GM12878 (cell line): ENCODE measurements at regions not wholly inside any gene's neighbourhood (a gene's known extent, or its start where the extent isn't known, plus 50 kb on each side); places are given as distances from the start of the nearest gene placed in this dataset.

Experiments used
- ATAC-seq: fragments of 200-7000 bp; cut with Tn5 transposase; 3 replicates; pipeline ENCODE4 v1.9.1; 2020; ENCODE audit warnings: mild to moderate bottlenecking, moderate library complexity
- BruUV-seq: library from RNA; stranded (reverse); fragments of 400-500 nt; replicated peaks from 2 replicates; lab custom pipeline; 2021; lab: Mats Ljungman, UMichigan
- CTCF ChIA-PET: fragments of 300-600 bp; sonication (Branson Sonifier 250); formaldehyde crosslinking; extraction: SDS; loops from one replicate; lab custom pipeline; 2021; ENCODE audit warnings: inconsistent platforms; lab: Yijun Ruan, JAX
- POLR2A ChIA-PET: fragments of 350-600 bp; formaldehyde crosslinking; extraction: SDS; loops from one replicate; lab custom pipeline; 2021; ENCODE audit warnings: inconsistent platforms; lab: Charles Lee
- RAD21 ChIA-PET: fragments of 300-600 bp; sonication (Branson Sonifier 250); formaldehyde crosslinking; loops from one replicate; lab custom pipeline; 2023; ENCODE audit warnings: antibody characterized with exemption; ENCODE audit not compliant: unreplicated experiment; lab: Charles Lee
- SMC1A ChIA-PET: fragments of 300-600 bp; sonication (Branson Sonifier 250); formaldehyde crosslinking; loops from one replicate; lab custom pipeline; 2023; ENCODE audit not compliant: unreplicated experiment, uncharacterized antibody; lab: Charles Lee
- DNase-seq: peaks from one replicate; pipeline ENCODE4 v3.0.0-alpha.2; 2011; ENCODE audit warnings: low read depth, low spot score
- FAIRE-seq: peaks from 3 replicates; lab custom pipeline; 2011; peaks lifted over from hg19 to GRCh38; lab: Jason Lieb, UNC
- H2AFZ ChIP-seq: 2 replicates; pipeline ENCODE4 v1.6.0; 2011; ENCODE audit warnings: low read depth, low read length, control low read depth; ENCODE audit not compliant: control insufficient read depth
- H3K27ac ChIP-seq: 2 replicates; pipeline ENCODE4 v1.5.1; 2011; ENCODE audit warnings: control low read depth; ENCODE audit not compliant: control insufficient read depth, insufficient read depth
- H3K27me3 ChIP-seq, 2 experiments: replicated peaks in 1 of 2; 2 replicates each; pipeline versions ENCODE4 v1.6.0 to v1.6.1; 2011; ENCODE audit warnings: low read length in 1 of 2; ENCODE audit not compliant: control insufficient read depth in 2 of 2, insufficient read depth in 2 of 2
- H3K36me3 ChIP-seq, 2 experiments: 2 replicates each; pipeline ENCODE4 v1.5.1; 2011; ENCODE audit warnings: low read length in 1 of 2; ENCODE audit not compliant: control insufficient read depth in 2 of 2, insufficient read depth in 2 of 2
- H3K4me1 ChIP-seq: 2 replicates; pipeline ENCODE4 v1.6.1; 2011; ENCODE audit warnings: mild to moderate bottlenecking, low read length, moderate library complexity, mixed read lengths; ENCODE audit not compliant: control insufficient read depth, insufficient read depth
- H3K4me2 ChIP-seq: 2 replicates; pipeline ENCODE4 v1.6.0; 2011; ENCODE audit warnings: control low read depth; ENCODE audit not compliant: control insufficient read depth, insufficient read depth
- H3K4me3 ChIP-seq: fragments of 200-600 bp; sonication (generic); 2 replicates; pipeline ENCODE4 v1.5.1; 2016
- H3K79me2 ChIP-seq: 2 replicates; pipeline ENCODE4 v1.6.0; 2011; ENCODE audit warnings: low read length; ENCODE audit not compliant: control insufficient read depth, insufficient read depth
- H3K9ac ChIP-seq: 2 replicates; pipeline ENCODE4 v1.8.0; 2011; ENCODE audit warnings: low read length, control low read depth, mixed read lengths; ENCODE audit not compliant: control insufficient read depth, insufficient read depth
- H3K9me3 ChIP-seq: replicated peaks from 3 replicates; pipeline ENCODE4 v1.5.1; 2011; ENCODE audit warnings: mild to moderate bottlenecking, low read length; ENCODE audit not compliant: control insufficient read depth, insufficient read depth
- H4K20me1 ChIP-seq: 2 replicates; pipeline ENCODE4 v1.6.0; 2011; ENCODE audit not compliant: control insufficient read depth, insufficient read depth
- BCLAF1 ChIP-seq: fragments of 450-650 bp; IDR thresholded peaks from 2 replicates; pipeline ENCODE4 v1.6.1; 2017; ENCODE audit warnings: antibody characterized with exemption, mild to moderate bottlenecking, moderate library complexity
- BMI1 ChIP-seq: fragments of 450-650 bp; IDR thresholded peaks from 2 replicates; pipeline ENCODE4 v1.6.1; 2016; ENCODE audit warnings: mild to moderate bottlenecking, moderate library complexity, borderline replicate concordance
- GABPA ChIP-seq: IDR thresholded peaks from 2 replicates; pipeline ENCODE4 v1.6.1; 2014; ENCODE audit warnings: antibody characterized with exemption, low read depth, mild to moderate bottlenecking, inconsistent platforms
- NFXL1 ChIP-seq: fragments of 450-650 bp; IDR thresholded peaks from 2 replicates; pipeline ENCODE4 v1.6.1; 2017; ENCODE audit warnings: antibody characterized with exemption, mild to moderate bottlenecking, borderline replicate concordance
- PAX8 ChIP-seq: fragments of 450-650 bp; IDR thresholded peaks from 2 replicates; pipeline ENCODE4 v1.6.1; 2017; ENCODE audit warnings: mild to moderate bottlenecking, moderate library complexity
- SIX5 ChIP-seq: IDR thresholded peaks from 2 replicates; pipeline ENCODE4 v1.6.1; 2011; ENCODE audit warnings: mild to moderate bottlenecking, low read depth, low read length, moderate library complexity; ENCODE audit not compliant: severe bottlenecking
- SRF ChIP-seq, 2 experiments: IDR thresholded peaks; 2 replicates each; pipeline ENCODE4 v1.6.1; 2011; ENCODE audit warnings: low read depth in 2 of 2, low read length in 2 of 2, mild to moderate bottlenecking in 1 of 2, moderate library complexity in 1 of 2
- WGBS: methylation state at CpG from one replicate; pipeline ENCODE4 v1.1.6; 2016; ENCODE audit warnings: low lambda C conversion rate; ENCODE audit not compliant: insufficient replicate concordance, insufficient coverage; ENCODE audit errors: missing lambda C conversion rate; 5-methylcytosine and 5-hydroxymethylcytosine counted together
- in situ Hi-C: fragments of 300-500 bp; cut with MboI; formaldehyde crosslinking; loops from 9 replicates; pipeline ENCODE4 v1.14.3; 2018; ENCODE audit warnings: mixed read lengths
- intact Hi-C: fragments of 100-400 bp; cut with micrococcal nuclease; formaldehyde crosslinking; loops from one replicate; pipeline ENCODE4 v1.14.2; 2022; ENCODE audit not compliant: unreplicated experiment
- TF ChIP-seq, protein P1 (sequence below): IDR thresholded peaks from 2 replicates; pipeline ENCODE4 v1.6.1; 2011; ENCODE audit warnings: mild to moderate bottlenecking, low read depth, low read length, moderate library complexity; ENCODE audit not compliant: insufficient replicate concordance
- TF ChIP-seq, protein P2 (sequence below): fragments of 450-650 bp; IDR thresholded peaks from 2 replicates; pipeline ENCODE4 v1.6.1; 2017; ENCODE audit warnings: mild to moderate bottlenecking, low read depth, inconsistent platforms; ENCODE audit not compliant: poor library complexity, severe bottlenecking

GRCh38 chr18:75517286-75517685 lies 89.8 kb upstream of the SMIM21 start:
- no peak overlapping the region for H3K9ac ChIP-seq
- H3K79me2 ChIP-seq: no peaks in the 10 kb centered on the region
- H3K36me3 ChIP-seq: no peaks in the 10 kb centered on the region
- RAD21 ChIA-PET: no interaction called here
- in situ Hi-C loops: no loop called here
- CTCF ChIA-PET: no interaction called here
- H3K27ac ChIP-seq: no peak overlapping the region
- DNase-seq: no peak
- no TSS peak for BruUV-seq
- no peak for ATAC-seq
- H3K4me2 ChIP-seq: no peak overlapping the region
- no peak overlapping the region for H3K4me3 ChIP-seq
- intact Hi-C loops: no loop called here
- H3K4me1 ChIP-seq: no peaks in the 10 kb centered on the region
- H3K27me3 ChIP-seq: no peaks in the 10 kb centered on the region; a peak in 1 of 4 replicates
- SMC1A ChIA-PET: interaction anchor here (0.8 kb wide), 1 partner anchor 34 kb away, joined by 3 read pairs; no protein-coding TSS in a partner anchor
- H2AFZ ChIP-seq: no peak overlapping the region
- TF ChIP-seq GABPA (no peak), BMI1 (no peak), SRF (IDR thresholded peaks at IDR 0.05; ENCODE audit: low read depth in 2 of 2, low read length in 2 of 2) (no peak), BCLAF1 (no peak), PAX8 (no peak), SIX5 (no peak), NFXL1 (no peak)
- TF ChIP-seq, protein P1, sequence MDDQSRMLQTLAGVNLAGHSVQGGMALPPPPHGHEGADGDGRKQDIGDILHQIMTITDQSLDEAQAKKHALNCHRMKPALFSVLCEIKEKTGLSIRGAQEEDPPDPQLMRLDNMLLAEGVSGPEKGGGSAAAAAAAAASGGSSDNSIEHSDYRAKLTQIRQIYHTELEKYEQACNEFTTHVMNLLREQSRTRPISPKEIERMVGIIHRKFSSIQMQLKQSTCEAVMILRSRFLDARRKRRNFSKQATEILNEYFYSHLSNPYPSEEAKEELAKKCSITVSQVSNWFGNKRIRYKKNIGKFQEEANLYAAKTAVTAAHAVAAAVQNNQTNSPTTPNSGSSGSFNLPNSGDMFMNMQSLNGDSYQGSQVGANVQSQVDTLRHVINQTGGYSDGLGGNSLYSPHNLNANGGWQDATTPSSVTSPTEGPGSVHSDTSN: no peak
- TF ChIP-seq, protein P2, sequence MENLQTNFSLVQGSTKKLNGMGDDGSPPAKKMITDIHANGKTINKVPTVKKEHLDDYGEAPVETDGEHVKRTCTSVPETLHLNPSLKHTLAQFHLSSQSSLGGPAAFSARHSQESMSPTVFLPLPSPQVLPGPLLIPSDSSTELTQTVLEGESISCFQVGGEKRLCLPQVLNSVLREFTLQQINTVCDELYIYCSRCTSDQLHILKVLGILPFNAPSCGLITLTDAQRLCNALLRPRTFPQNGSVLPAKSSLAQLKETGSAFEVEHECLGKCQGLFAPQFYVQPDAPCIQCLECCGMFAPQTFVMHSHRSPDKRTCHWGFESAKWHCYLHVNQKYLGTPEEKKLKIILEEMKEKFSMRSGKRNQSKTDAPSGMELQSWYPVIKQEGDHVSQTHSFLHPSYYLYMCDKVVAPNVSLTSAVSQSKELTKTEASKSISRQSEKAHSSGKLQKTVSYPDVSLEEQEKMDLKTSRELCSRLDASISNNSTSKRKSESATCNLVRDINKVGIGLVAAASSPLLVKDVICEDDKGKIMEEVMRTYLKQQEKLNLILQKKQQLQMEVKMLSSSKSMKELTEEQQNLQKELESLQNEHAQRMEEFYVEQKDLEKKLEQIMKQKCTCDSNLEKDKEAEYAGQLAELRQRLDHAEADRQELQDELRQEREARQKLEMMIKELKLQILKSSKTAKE: no peak
- TF ChIP-seq, all 136 proteins: peak for 0
- Histone ChIP-seq H3K9me3 (no peaks in the 10 kb centered on the region), H4K20me1 (no peaks in the 10 kb centered on the region)
- no peak for FAIRE-seq
- POLR2A ChIA-PET: no interaction called here
- WGBS: 12% methylated on average over 3 of the region's 3 CpGs
